H9 (cell line): ENCODE measurements at regions not wholly inside any gene's neighbourhood (a gene's known extent, or its start where the extent isn't known, plus 50 kb on each side); places are given as distances from the start of the nearest gene placed in this dataset.

Experiments used
- DNase-seq: peaks from one replicate; pipeline ENCODE4 v3.0.0-alpha.2; 2017
- H2AFZ ChIP-seq: one replicate; pipeline ENCODE4 v1.6.1; 2013; ENCODE audit warnings: mild to moderate bottlenecking, low read length, control low read depth, moderate library complexity
- H2AK5ac ChIP-seq: 2 replicates; pipeline ENCODE4 v1.6.1; 2013; ENCODE audit warnings: low read length, control low read depth, mixed read lengths; ENCODE audit not compliant: insufficient read length
- H2BK120ac ChIP-seq: one replicate; pipeline ENCODE4 v1.6.1; 2013; ENCODE audit warnings: low read depth, mild to moderate bottlenecking, low read length, control low read depth, inconsistent platforms; ENCODE audit not compliant: poor library complexity, severe bottlenecking
- H2BK12ac ChIP-seq: 2 replicates; pipeline ENCODE4 v1.6.1; 2013; ENCODE audit warnings: low read length, control low read depth, mixed read lengths, low read depth; ENCODE audit not compliant: insufficient read length
- H2BK15ac ChIP-seq: 2 replicates; pipeline ENCODE4 v1.6.1; 2013; ENCODE audit warnings: low read depth, low read length, control low read depth
- H2BK20ac ChIP-seq: one replicate; pipeline ENCODE4 v1.6.1; 2013; ENCODE audit warnings: low read depth, mild to moderate bottlenecking, low read length, control low read depth, inconsistent platforms; ENCODE audit not compliant: poor library complexity, severe bottlenecking
- H2BK5ac ChIP-seq: 2 replicates; pipeline ENCODE4 v1.6.1; 2013; ENCODE audit warnings: low read length, control low read depth, mixed read lengths; ENCODE audit not compliant: insufficient read length
- H3K14ac ChIP-seq: 2 replicates; pipeline ENCODE4 v1.6.1; 2013; ENCODE audit warnings: low read length, control low read depth; ENCODE audit not compliant: insufficient read depth
- H3K18ac ChIP-seq: 2 replicates; pipeline ENCODE4 v1.6.1; 2013; ENCODE audit warnings: low read depth, mild to moderate bottlenecking, mixed read lengths, low read length, control low read depth; ENCODE audit not compliant: insufficient read length
- H3K23ac ChIP-seq: 2 replicates; pipeline ENCODE4 v1.6.1; 2013; ENCODE audit warnings: low read length, control low read depth, mixed read lengths, low read depth; ENCODE audit not compliant: insufficient read length
- H3K23me2 ChIP-seq: 2 replicates; pipeline ENCODE4 v1.6.1; 2013; ENCODE audit warnings: low read depth, mild to moderate bottlenecking, mixed read lengths, low read length, control low read depth; ENCODE audit not compliant: insufficient read length, poor library complexity, severe bottlenecking
- H3K27ac ChIP-seq: 2 replicates; pipeline ENCODE4 v1.5.1; 2013; ENCODE audit warnings: low read length, control low read depth, mixed read lengths, low read depth; ENCODE audit not compliant: insufficient read length
- H3K27me3 ChIP-seq: 2 replicates; pipeline ENCODE4 v1.6.1; 2013; ENCODE audit warnings: low read length, control low read depth, inconsistent platforms; ENCODE audit not compliant: insufficient read depth
- H3K4ac ChIP-seq: 2 replicates; pipeline ENCODE4 v1.6.1; 2013; ENCODE audit warnings: low read depth, mild to moderate bottlenecking, control low read depth, inconsistent platforms, low read length, moderate library complexity
- H3K4me1 ChIP-seq: 2 replicates; pipeline ENCODE4 v1.6.1; 2013; ENCODE audit warnings: low read length, control low read depth, inconsistent platforms; ENCODE audit not compliant: insufficient read depth
- H3K4me2 ChIP-seq: 2 replicates; pipeline ENCODE4 v1.6.1; 2013; ENCODE audit warnings: low read length, control low read depth, mixed read lengths; ENCODE audit not compliant: insufficient read length, insufficient read depth
- H3K56ac ChIP-seq: 2 replicates; pipeline ENCODE4 v1.6.1; 2013; ENCODE audit warnings: low read depth, mild to moderate bottlenecking, mixed read lengths, low read length, control low read depth; ENCODE audit not compliant: insufficient read length
- H3K79me1 ChIP-seq: 2 replicates; pipeline ENCODE4 v1.6.1; 2013; ENCODE audit warnings: low read depth, mild to moderate bottlenecking, moderate library complexity, low read length, control low read depth, inconsistent platforms; ENCODE audit not compliant: insufficient read depth, poor library complexity, severe bottlenecking
- H3K79me2 ChIP-seq: 2 replicates; pipeline ENCODE4 v1.6.1; 2013; ENCODE audit warnings: low read length, control low read depth, inconsistent platforms; ENCODE audit not compliant: insufficient read depth
- H3K9ac ChIP-seq: 2 replicates; pipeline ENCODE4 v1.6.1; 2013; ENCODE audit warnings: low read length, control low read depth, mixed read lengths; ENCODE audit not compliant: insufficient read length; ENCODE audit errors: extremely low read depth
- H3K9me3 ChIP-seq: one replicate; pipeline ENCODE4 v1.6.1; 2013; ENCODE audit warnings: low read depth, low read length, inconsistent platforms; ENCODE audit not compliant: control insufficient read depth
- H3T11ph ChIP-seq: one replicate; pipeline ENCODE4 v1.6.1; 2013; ENCODE audit warnings: mild to moderate bottlenecking, low read length, control low read depth, inconsistent platforms
- H4K20me1 ChIP-seq: one replicate; pipeline ENCODE4 v1.6.1; 2013; ENCODE audit not compliant: control insufficient read depth, insufficient read length, insufficient read depth
- H4K5ac ChIP-seq: 2 replicates; pipeline ENCODE4 v1.6.1; 2013; ENCODE audit warnings: low read depth, mild to moderate bottlenecking, mixed read lengths, low read length, control low read depth; ENCODE audit not compliant: insufficient read length
- H4K8ac ChIP-seq: replicated peaks from 2 replicates; pipeline ENCODE4 v1.6.1; 2013; ENCODE audit warnings: low read length, control low read depth, mixed read lengths, low read depth; ENCODE audit not compliant: insufficient read length
- H4K91ac ChIP-seq: 2 replicates; pipeline ENCODE4 v1.6.1; 2013; ENCODE audit warnings: low read depth, mild to moderate bottlenecking, moderate library complexity, mixed read lengths, low read length, control low read depth; ENCODE audit not compliant: insufficient read length
- H3K27ac Mint-ChIP-seq, 3 experiments: 2 replicates in 2 of 3; 3 replicates in 1 of 3; pipeline ENCODE4 v1.8.0; 2020 to 2021; ENCODE audit warnings: mixed read lengths in 3 of 3, mild to moderate bottlenecking in 1 of 3, moderate library complexity in 1 of 3
- H3K27me3 Mint-ChIP-seq: 2 replicates; pipeline ENCODE4 v1.8.0; 2021; ENCODE audit warnings: low read depth, mild to moderate bottlenecking, moderate library complexity, mixed read lengths
- H3K36me3 Mint-ChIP-seq, 3 experiments: 2 replicates in 2 of 3; 3 replicates in 1 of 3; pipeline ENCODE4 v1.8.0; 2020 to 2021; ENCODE audit warnings: low read depth in 3 of 3, mixed read lengths in 3 of 3; ENCODE audit not compliant: insufficient read depth in 1 of 3
- H3K4me1 Mint-ChIP-seq, 2 experiments: 2 replicates each; pipeline ENCODE4 v1.8.0; 2020; ENCODE audit warnings: mixed read lengths in 2 of 2
- H3K4me3 Mint-ChIP-seq, 2 experiments: 2 replicates in 1 of 2; 3 replicates in 1 of 2; pipeline ENCODE4 v1.8.0; 2020 to 2021; ENCODE audit warnings: mild to moderate bottlenecking in 2 of 2, mixed read lengths in 2 of 2, moderate library complexity in 1 of 2
- H3K9me3 Mint-ChIP-seq, 2 experiments: 2 replicates in 1 of 2; 3 replicates in 1 of 2; pipeline ENCODE4 v1.8.0; 2020; ENCODE audit warnings: mild to moderate bottlenecking in 2 of 2, mixed read lengths in 2 of 2, moderate library complexity in 1 of 2
- CTCF ChIP-seq: fragments of 200-600 bp; sonication (generic); conservative IDR thresholded peaks from 3 replicates; pipeline ENCODE4 v1.8.0; 2021; ENCODE audit warnings: antibody characterized with exemption, mild to moderate bottlenecking
- WGBS: extraction: QIAGEN DNeasy Blood & Tissue Kit; methylation state at CpG from one replicate; pipeline ENCODE4 v1.1.7; 2013; ENCODE audit warnings: missing lambda C conversion rate, low lambda C conversion rate, mixed read lengths; ENCODE audit not compliant: insufficient read length; ENCODE audit errors: extremely low coverage; 5-methylcytosine and 5-hydroxymethylcytosine counted together

DNA sequence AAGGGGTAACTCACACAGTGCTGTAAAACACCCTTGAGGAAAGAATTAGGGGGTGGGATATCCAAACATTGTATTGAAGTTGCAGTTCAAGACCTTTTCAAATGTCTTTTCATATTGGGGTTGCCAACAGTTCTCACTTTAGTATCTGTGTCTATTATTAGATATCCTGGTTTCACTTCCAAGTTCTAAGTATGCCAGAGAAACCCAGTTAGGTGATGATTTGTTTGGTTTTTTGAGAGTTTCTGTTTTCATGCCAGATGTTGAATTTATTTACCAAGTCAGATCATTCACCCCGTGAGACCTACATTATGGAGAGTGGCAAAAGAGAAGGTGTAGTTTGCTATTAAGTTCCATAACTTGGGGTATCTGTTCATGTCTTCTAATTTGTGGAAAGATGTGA lies 64.5 kb downstream of the C9orf152 start:
- Histone ChIP-seq H4K20me1 (no peaks in the 10 kb centered on the region), H3K14ac (no peak overlapping the region), H3K27me3 (no peaks in the 10 kb centered on the region), H3K4ac (no peak overlapping the region), H2AK5ac (no peak overlapping the region), H2BK12ac (no peak overlapping the region), H3K27ac (no peak overlapping the region), H3K23me2 (no peaks in the 10 kb centered on the region), H2BK120ac (no peak overlapping the region), H2BK5ac (no peak overlapping the region), H3K18ac (no peak overlapping the region), H3T11ph (no peak overlapping the region), H3K9ac (no peak overlapping the region), H2BK15ac (no peak overlapping the region), H4K8ac (no peak overlapping the region), H3K79me1 (peaks cover 2% of the 10 kb centered on the region), H3K4me2 (no peak overlapping the region), H2AFZ (no peak overlapping the region), H4K5ac (no peak overlapping the region), H3K56ac (no peak overlapping the region), H3K4me1 (no peaks in the 10 kb centered on the region), H3K9me3 (no peaks in the 10 kb centered on the region), H3K23ac (no peak overlapping the region), H2BK20ac (no peak overlapping the region), H3K79me2 (peaks cover 5% of the 10 kb centered on the region; the same call in 1 of the 2 replicates), H4K91ac (no peak overlapping the region)
- Mint-ChIP-seq H3K4me3 (no peak overlapping the region), H3K27me3 (no peaks in the 10 kb centered on the region), H3K4me1 (peaks cover 2 to 6% of the 10 kb centered on the region in 2 experiments; a peak in 2 of 4 replicates), H3K9me3 (no peaks in the 10 kb centered on the region), H3K36me3 (peaks cover 6 to 25% (median 8%) of the 10 kb centered on the region in 3 experiments; a peak in 5 of 7 replicates), H3K27ac (no peak overlapping the region)
- TF ChIP-seq CTCF = no peak
- no peak for DNase-seq
- no CpG with 5 or more reads among the region's 1 CpG for WGBS
